K562 (cell line): ENCODE measurements at regions not wholly inside any gene's neighbourhood (a gene's known extent, or its start where the extent isn't known, plus 50 kb on each side); places are given as distances from the start of the nearest gene placed in this dataset.

Experiments used
- GATA2 ChIP-seq: sonication (generic); formaldehyde crosslinking; IDR thresholded peaks from 2 replicates; pipeline ENCODE4 v1.4.0; 2020; ENCODE audit warnings: mild to moderate bottlenecking, missing genetic modification reagents
- POLR2AphosphoS5 ChIP-seq: IDR thresholded peaks from 2 replicates; pipeline ENCODE4 v1.6.1; 2011; ENCODE audit warnings: mild to moderate bottlenecking, low read depth, low read length, moderate library complexity; ENCODE audit not compliant: control insufficient read depth, insufficient read depth
- RFX5 ChIP-seq: IDR thresholded peaks from 2 replicates; pipeline ENCODE4 v1.6.1; 2011; ENCODE audit warnings: low read depth, mild to moderate bottlenecking, improper control_type of control experiment, low read length
- SIN3A ChIP-seq, 2 experiments: fragments of 150-350 bp in 1 of 2; IDR thresholded peaks; 2 replicates each; pipeline ENCODE4 v1.6.1; 2011 to 2016; ENCODE audit warnings: borderline replicate concordance in 2 of 2, low read depth in 2 of 2, low read length in 2 of 2, mild to moderate bottlenecking in 2 of 2, moderate library complexity in 2 of 2; ENCODE audit not compliant: control insufficient read depth in 1 of 2
- TBP ChIP-seq: optimal IDR thresholded peaks from 2 replicates; pipeline ENCODE3; 2011; ENCODE audit warnings: low read depth, low read length, improper control_type of control experiment
- ZNF224 ChIP-seq: sonication (generic); formaldehyde crosslinking; IDR thresholded peaks from 2 replicates; pipeline ENCODE4 v1.8.0; 2022; ENCODE audit warnings: mild to moderate bottlenecking, missing genetic modification reagents
- ZNF384 ChIP-seq: IDR thresholded peaks from 2 replicates; pipeline ENCODE4 v1.6.1; 2012; ENCODE audit warnings: low read depth, low read length, improper control_type of control experiment

- TF ChIP-seq TBP = no peak
- no peak for TF ChIP-seq POLR2AphosphoS5
- no peak for TF ChIP-seq GATA2 (CRISPR knock-in tag)
- no peak for TF ChIP-seq SIN3A (IDR thresholded peaks at IDR 0.05; ENCODE audit: borderline replicate concordance in 2 of 2, control insufficient read depth in 1 of 2, low read depth in 2 of 2, low read length in 2 of 2)
- no peak for TF ChIP-seq ZNF384
- no peak for TF ChIP-seq ZNF224 (CRISPR knock-in tag)
- TF ChIP-seq RFX5 = no peak
Measured at GRCh38 chr11:111120161-111120560, 125.4 kb upstream of the POU2AF2 start.
